Activated T-helper 2 cell treated with anti-CD3 and anti-CD28 coated beads, Interferon-gamma antibody, Interleukin-2, Interleukin-4, amounts not matched to agents 10 μg/mL and 5 μg/mL and 100 μg/mL, durations not matched to agents 14 hours and 24 hours and 36 hours (primary cell): ENCODE measurements at regions not wholly inside any gene's neighbourhood (a gene's known extent, or its start where the extent isn't known, plus 50 kb on each side); places are given as distances from the start of the nearest gene placed in this dataset.
A peak's percentile ranks its signal among the peaks of the same experiment; 100 is the strongest.
"Not testable (repeated sequence)": the region's sequence is repeated elsewhere in the genome, so short reads cannot be mapped to it uniquely, and the experiment has no call there.

Experiments used
- DNase-seq: peaks from one replicate; pipeline ENCODE4 v3.0.0; 2021; ENCODE audit warnings: low spot score
- H3K27ac Mint-ChIP-seq: one replicate; pipeline ENCODE4 v1.8.0; 2021; ENCODE audit warnings: mixed read lengths
- H3K27me3 Mint-ChIP-seq: one replicate; pipeline ENCODE4 v1.8.0; 2021; ENCODE audit warnings: low read depth, mixed read lengths
- H3K36me3 Mint-ChIP-seq: one replicate; pipeline ENCODE4 v1.8.0; 2021; ENCODE audit warnings: low read depth, mixed read lengths
- H3K4me1 Mint-ChIP-seq: one replicate; pipeline ENCODE4 v1.8.0; 2021; ENCODE audit warnings: low read depth, mixed read lengths
- H3K4me3 Mint-ChIP-seq: one replicate; pipeline ENCODE4 v1.8.0; 2021; ENCODE audit warnings: low read depth, mild to moderate bottlenecking, moderate library complexity, mixed read lengths
- H3K9me3 Mint-ChIP-seq: one replicate; pipeline ENCODE4 v1.8.0; 2021; ENCODE audit warnings: mixed read lengths
- intact Hi-C: fragments of 100-400 bp; cut with micrococcal nuclease; formaldehyde crosslinking; loops from one replicate; pipeline ENCODE4 v1.15.1; 2023

DNA sequence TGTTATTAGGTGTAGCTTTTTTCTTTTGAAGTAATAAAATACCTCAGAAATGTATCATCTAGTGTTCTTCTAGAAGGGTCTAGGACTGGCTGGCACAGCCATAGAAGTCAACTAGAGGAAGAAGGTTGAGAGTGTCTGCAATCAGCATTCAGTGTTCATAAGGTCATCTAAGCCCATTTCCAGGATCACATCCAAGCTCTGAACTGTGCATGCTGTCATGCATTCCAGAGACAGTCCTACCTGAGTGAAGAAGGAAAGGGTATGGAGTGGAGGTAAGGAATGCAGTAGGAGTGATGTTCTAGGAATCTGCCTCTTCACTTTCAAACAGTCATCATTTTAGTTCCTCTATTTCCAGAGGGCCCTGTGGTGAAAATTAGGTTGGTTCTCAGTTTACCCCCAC, 789.7 kb downstream of the GATA3 start:
- H3K36me3 Mint-ChIP-seq = peaks cover 21% of the 10 kb centered on the region
- intact Hi-C loops = no loop called here
- H3K4me1 Mint-ChIP-seq = no peaks in the 10 kb centered on the region
- H3K4me3 Mint-ChIP-seq = no peak overlapping the region
- H3K9me3 Mint-ChIP-seq = peaks cover 35% of the 10 kb centered on the region
- no peak for DNase-seq
- H3K27me3 Mint-ChIP-seq = no peaks in the 10 kb centered on the region
- H3K27ac Mint-ChIP-seq = no peak overlapping the region

DNA sequence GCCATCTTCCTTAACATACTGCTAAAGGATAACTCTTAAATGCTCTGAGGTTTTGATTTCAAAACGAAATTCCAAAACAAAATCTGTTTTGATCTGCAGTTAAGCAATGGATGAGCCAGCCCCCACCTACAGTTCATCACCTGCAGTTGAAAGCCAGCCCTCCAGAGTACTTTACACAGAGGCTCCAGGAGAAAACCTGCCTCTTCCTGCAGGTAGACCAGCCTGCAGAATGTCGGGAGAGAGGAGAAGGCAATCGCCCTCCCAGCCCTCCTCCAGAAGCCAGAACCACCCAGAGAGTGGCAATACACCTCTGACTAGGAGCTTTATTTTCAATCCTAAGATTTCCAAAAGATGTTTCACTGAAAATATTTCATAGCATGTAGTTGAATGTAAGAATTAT, 798.1 kb downstream of the GATA3 start:
- no peak for DNase-seq
- H3K27me3 Mint-ChIP-seq = peaks cover 3% of the 10 kb centered on the region
- H3K27ac Mint-ChIP-seq = no peak overlapping the region
- H3K36me3 Mint-ChIP-seq = peaks cover 3% of the 10 kb centered on the region
- no peaks in the 10 kb centered on the region for H3K9me3 Mint-ChIP-seq
- no peak overlapping the region for H3K4me3 Mint-ChIP-seq
- H3K4me1 Mint-ChIP-seq = no peaks in the 10 kb centered on the region
- intact Hi-C loops = no loop called here

DNA sequence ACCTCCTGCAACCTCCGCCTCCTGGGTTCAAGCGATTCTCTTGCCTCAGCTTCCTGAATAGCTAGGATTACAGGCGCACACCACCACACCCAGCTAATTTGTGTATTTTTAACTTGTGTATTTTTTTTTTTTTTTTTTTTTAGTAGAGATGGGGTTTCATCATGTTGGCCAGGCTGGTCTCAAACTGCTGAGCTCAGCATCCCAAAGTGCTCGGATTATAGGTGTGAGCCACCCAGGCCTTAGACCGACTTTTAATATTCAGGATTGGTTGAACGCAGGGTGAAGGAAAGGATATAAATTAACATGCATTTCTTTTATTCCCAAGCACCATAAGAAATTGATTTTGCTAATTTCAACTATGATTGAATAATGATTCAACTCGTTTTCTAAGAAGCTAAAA, 798.6 kb downstream of the GATA3 start:
- Mint-ChIP-seq H3K9me3 (no peaks in the 10 kb centered on the region), H3K27ac (no peak overlapping the region), H3K4me1 (no peaks in the 10 kb centered on the region), H3K4me3 (no peak overlapping the region), H3K27me3 (peaks cover 3% of the 10 kb centered on the region), H3K36me3 (no peaks in the 10 kb centered on the region)
- intact Hi-C loops = no loop called here
- no peak for DNase-seq

DNA sequence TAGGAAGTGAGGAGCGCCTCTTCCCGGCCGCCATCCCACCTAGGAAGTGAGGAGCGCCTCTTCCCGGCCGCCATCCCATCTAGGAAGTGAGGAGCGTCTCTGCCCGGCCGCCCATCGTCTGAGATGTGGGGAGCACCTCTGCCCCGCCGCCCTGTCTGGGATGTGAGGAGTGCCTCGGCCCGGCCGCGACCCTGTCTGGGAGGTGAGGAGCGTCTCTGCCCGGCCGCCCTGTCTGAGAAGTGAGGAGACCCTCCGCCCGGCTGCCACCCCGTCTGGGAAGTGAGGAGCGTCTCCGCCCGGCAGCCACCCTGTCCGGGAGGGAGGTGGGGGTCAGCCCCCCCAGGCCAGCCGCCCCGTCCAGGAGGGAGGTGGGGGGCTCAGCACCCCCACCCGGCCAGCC, 814.4 kb downstream of the GATA3 start:
- H3K4me3 Mint-ChIP-seq, intact Hi-C loops, H3K27me3 Mint-ChIP-seq, H3K36me3 Mint-ChIP-seq, DNase-seq, H3K9me3 Mint-ChIP-seq, H3K27ac Mint-ChIP-seq: not testable (repeated sequence)
- H3K4me1 Mint-ChIP-seq = peaks cover 11% of the 10 kb centered on the region

DNA sequence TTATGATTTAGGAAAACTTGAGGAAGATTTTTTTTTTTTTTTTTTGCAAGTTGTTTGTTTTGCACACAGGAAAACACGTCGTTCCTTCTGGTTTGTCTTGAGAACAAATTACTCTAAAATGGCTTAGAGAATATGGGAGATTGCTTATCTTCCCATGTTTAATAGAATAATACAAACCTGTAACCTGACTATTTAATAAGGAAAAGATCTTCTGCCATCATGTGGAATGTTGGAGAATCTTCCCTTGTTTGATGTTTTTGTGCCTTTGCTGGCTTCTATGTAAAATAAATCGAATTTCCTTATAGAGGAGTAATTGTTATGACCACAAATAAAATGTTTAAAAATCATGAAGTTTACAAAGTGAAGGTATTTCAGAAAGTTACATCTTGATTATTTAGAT, 818.8 kb downstream of the GATA3 start:
- intact Hi-C loops = no loop called here
- H3K4me1 Mint-ChIP-seq = peaks cover 10% of the 10 kb centered on the region
- H3K27ac Mint-ChIP-seq = no peak overlapping the region
- H3K36me3 Mint-ChIP-seq = no peaks in the 10 kb centered on the region
- H3K27me3 Mint-ChIP-seq = no peaks in the 10 kb centered on the region
- DNase-seq = no peak
- no peaks in the 10 kb centered on the region for H3K9me3 Mint-ChIP-seq
- H3K4me3 Mint-ChIP-seq = no peak overlapping the region

DNA sequence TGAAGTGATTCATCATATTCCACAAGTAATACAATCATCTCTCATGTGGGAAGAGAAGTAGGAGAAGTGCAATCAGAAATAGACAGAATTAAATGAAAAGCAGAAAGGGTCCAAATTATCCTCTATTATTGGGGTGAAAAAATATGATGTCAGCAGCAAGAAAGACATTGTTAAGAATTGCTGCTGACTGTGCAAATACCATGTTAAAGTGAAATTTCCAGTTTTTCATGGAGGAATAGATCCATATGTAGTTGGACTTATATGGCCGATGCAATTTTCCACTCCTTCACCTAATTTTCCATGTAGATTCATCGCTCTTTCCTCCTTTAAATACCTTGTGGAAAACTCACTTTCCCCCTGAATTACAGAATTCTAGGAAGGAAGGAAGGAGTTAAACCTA, 819.8 kb downstream of the GATA3 start:
- peaks cover 10% of the 10 kb centered on the region for H3K4me1 Mint-ChIP-seq
- H3K4me3 Mint-ChIP-seq = no peak overlapping the region
- H3K27ac Mint-ChIP-seq = no peak overlapping the region
- peaks cover 2% of the 10 kb centered on the region for H3K9me3 Mint-ChIP-seq
- no peaks in the 10 kb centered on the region for H3K27me3 Mint-ChIP-seq
- no peak for DNase-seq
- intact Hi-C loops = no loop called here
- no peaks in the 10 kb centered on the region for H3K36me3 Mint-ChIP-seq

DNA sequence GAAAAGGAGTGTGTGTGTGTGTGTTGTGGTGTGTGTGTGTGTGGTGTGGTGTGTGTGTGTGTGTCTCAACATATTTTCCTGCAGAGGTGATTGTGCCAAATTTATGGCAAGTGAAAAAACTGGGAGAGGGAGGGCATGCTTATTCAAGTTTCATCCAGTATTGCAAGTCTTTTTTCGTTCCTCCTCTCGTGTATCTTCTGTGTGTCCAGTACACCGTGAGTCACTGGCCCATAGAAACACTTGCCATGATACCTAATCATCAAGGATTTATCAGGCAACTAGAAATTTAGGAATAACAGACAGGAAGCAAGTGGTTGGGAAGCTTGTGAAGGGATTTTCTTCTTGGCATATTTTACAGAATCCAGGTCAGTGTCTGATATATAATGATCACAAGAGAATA, 820.5 kb downstream of the GATA3 start:
- Mint-ChIP-seq H3K4me3 (no peak overlapping the region), H3K36me3 (no peaks in the 10 kb centered on the region), H3K27ac (no peak overlapping the region), H3K9me3 (peaks cover 3% of the 10 kb centered on the region), H3K4me1 (peaks cover 10% of the 10 kb centered on the region), H3K27me3 (no peaks in the 10 kb centered on the region)
- intact Hi-C loops = no loop called here
- no peak for DNase-seq

DNA sequence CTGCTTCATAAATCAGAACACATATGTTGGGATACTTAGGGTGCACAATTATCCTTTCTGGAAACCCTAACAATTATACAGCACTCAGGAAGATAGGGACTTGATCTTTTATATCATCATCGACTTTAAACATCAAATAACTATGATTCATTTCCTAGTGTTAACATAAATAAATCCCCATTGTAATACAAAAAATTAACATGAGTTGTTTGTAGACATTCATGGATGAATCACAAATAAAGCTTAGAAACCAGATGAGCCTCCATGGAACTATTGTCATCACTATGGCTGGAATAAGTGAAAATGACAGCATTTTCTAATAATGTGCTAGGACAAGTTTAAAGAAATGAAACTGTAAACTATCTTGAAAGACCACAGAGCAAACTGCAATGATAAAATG, 821.7 kb downstream of the GATA3 start:
- Mint-ChIP-seq H3K27ac (no peak overlapping the region), H3K27me3 (no peaks in the 10 kb centered on the region), H3K36me3 (peaks cover 3% of the 10 kb centered on the region), H3K4me3 (no peak overlapping the region), H3K4me1 (peaks cover 10% of the 10 kb centered on the region), H3K9me3 (peaks cover 3% of the 10 kb centered on the region)
- intact Hi-C loops = no loop called here
- DNase-seq = no peak

DNA sequence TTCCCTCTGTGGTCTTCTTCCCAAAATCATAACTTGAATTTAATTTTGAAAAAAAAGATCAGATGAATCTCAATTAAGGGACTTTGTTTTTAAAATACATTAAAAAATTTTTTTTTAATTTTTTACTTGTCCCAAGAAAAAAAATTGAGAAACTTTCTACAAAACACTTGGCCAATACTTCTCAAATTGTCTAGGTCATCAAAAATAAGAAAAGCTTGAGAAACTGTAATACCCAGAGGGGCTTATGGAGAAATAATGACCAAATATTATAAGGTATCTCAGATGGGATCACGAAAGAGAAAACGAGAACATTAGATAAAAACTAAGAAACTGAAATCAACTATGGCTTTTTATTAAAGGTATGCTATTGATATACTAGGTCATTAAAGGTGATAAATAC, 835.0 kb downstream of the GATA3 start:
- H3K9me3 Mint-ChIP-seq = peaks cover 4% of the 10 kb centered on the region
- H3K4me1 Mint-ChIP-seq = peaks cover 20% of the 10 kb centered on the region
- no peak for DNase-seq
- H3K36me3 Mint-ChIP-seq = peaks cover 15% of the 10 kb centered on the region
- no peak overlapping the region for H3K4me3 Mint-ChIP-seq
- intact Hi-C loops = no loop called here
- no peaks in the 10 kb centered on the region for H3K27me3 Mint-ChIP-seq
- no peak overlapping the region for H3K27ac Mint-ChIP-seq

DNA sequence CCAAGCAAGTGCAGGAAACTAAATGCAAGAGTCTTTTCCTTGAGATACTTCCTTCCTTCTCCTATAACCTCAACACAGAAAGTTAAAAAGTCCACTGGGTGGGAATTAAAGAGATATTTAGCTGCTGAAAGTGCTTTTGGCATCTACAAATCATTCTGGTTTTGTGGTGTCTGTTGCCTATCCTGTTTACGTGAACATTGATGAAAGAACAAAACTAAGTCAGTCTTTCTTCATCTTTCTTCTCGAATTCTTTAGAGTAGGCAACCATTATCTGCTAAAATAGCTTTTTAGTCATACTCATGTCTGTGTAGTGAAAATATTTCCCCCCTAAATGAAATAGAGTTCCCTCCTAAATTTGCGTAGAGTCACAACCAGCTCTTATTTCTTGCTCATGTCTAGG, 838.6 kb downstream of the GATA3 start:
- H3K27me3 Mint-ChIP-seq = no peaks in the 10 kb centered on the region
- intact Hi-C loops = no loop called here
- no peak overlapping the region for H3K27ac Mint-ChIP-seq
- peaks cover 20% of the 10 kb centered on the region for H3K4me1 Mint-ChIP-seq
- peaks cover 3% of the 10 kb centered on the region for H3K9me3 Mint-ChIP-seq
- peaks cover 23% of the 10 kb centered on the region for H3K36me3 Mint-ChIP-seq
- DNase-seq = no peak
- no peak overlapping the region for H3K4me3 Mint-ChIP-seq

DNA sequence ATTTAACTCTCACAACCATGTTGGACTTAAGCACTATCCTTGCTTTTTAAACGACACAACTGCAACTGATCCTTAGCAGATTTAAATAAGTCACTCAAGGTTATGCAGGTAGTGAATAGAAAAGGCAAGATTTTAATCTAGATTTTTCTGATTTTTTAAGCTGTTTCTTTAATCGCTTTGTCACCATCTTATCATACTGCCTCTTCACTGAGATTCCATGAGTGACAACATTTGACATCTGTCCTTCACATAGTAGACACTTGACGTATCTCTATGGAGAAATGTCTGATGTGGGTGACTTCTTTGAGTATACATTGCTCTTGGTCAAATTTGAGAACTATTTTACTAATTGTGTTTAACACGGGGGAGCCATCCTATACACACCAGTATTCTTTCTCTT, 839.7 kb downstream of the GATA3 start:
- Mint-ChIP-seq H3K4me1 (peaks cover 26% of the 10 kb centered on the region), H3K36me3 (peaks cover 23% of the 10 kb centered on the region), H3K27ac (no peak overlapping the region), H3K9me3 (peaks cover 3% of the 10 kb centered on the region), H3K27me3 (no peaks in the 10 kb centered on the region), H3K4me3 (no peak overlapping the region)
- intact Hi-C loops = no loop called here
- DNase-seq = no peak

DNA sequence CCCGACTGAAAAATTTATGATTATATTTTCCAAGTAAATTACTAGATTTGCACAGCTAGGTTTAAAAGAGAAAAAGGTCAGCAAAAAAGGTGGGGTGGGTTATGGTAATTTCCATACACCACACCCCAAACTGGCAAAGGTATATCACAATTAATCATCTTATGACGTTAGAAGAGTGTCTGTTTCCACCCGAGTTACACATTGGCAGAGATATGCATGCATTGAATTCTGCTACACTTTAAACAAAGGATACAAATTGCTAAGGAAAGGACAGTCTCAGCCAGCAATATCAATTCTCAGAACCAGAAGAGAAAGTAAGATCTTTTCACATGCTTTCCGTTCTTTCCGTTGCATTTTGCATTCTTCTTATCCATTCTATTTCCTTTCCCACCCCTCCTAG, 843.3 kb downstream of the GATA3 start:
- intact Hi-C loops = no loop called here
- Mint-ChIP-seq H3K4me1 (peaks cover 20% of the 10 kb centered on the region), H3K36me3 (peaks cover 14% of the 10 kb centered on the region), H3K9me3 (peaks cover 3% of the 10 kb centered on the region), H3K27me3 (no peaks in the 10 kb centered on the region), H3K4me3 (no peak overlapping the region), H3K27ac (peak overlapping the region; percentile 1)
- DNase-seq = no peak

DNA sequence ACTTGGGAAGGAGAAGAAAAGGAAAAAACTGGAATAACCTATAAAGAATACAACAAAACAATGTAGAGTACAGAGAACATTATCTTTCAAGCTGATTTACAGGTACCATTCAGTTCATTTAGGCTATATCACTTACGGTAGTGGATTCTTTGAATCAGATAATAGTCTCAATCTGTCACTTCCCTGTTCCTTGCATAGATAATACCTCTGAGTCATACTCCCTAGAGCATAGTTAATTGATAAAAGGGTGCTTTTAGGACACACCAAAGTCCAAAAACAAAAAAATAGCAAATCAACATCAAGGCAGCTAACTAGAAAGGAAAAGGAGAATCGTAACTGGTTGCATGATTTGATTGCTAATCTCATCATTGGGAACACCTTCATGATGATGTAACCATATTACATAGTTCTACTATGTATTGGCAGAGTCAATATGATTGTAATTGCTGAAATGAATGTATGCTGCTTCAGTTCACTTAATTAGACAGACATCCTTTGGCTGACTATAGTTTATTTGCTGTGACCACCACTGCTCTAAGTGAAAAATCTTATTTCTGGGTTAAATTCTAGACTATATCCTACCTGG, 844.4 kb downstream of the GATA3 start:
- H3K36me3 Mint-ChIP-seq = peaks cover 13% of the 10 kb centered on the region
- peaks cover 10% of the 10 kb centered on the region for H3K4me1 Mint-ChIP-seq
- DNase-seq = no peak
- H3K27me3 Mint-ChIP-seq = no peaks in the 10 kb centered on the region
- intact Hi-C loops = no loop called here
- H3K4me3 Mint-ChIP-seq = no peak overlapping the region
- H3K27ac Mint-ChIP-seq = no peak overlapping the region
- H3K9me3 Mint-ChIP-seq = peaks cover 3% of the 10 kb centered on the region

DNA sequence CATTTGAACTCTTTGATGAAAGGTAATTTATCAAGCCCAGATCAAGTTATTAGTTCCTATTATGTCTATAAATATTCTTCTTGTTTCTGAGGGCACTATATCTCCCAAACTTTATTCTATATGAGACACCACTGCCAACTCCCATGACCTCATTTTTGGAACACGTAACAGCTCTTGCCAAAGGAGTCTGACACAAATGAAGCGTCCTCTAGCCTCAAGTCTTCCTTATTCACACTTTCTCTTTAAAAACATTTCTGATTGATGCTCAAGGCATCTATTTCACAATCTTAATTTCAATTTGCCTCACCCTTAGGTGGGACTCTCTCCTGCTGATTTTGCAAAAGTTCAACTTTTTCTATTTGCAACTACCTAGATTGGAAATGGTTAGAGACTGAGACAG, 848.4 kb downstream of the GATA3 start:
- Mint-ChIP-seq H3K27ac (no peak overlapping the region), H3K9me3 (peaks cover 3% of the 10 kb centered on the region), H3K4me1 (peaks cover 6% of the 10 kb centered on the region), H3K4me3 (no peak overlapping the region), H3K27me3 (no peaks in the 10 kb centered on the region), H3K36me3 (peaks cover 3% of the 10 kb centered on the region)
- no peak for DNase-seq
- intact Hi-C loops = no loop called here
